ENCODE measurements at regions not wholly inside any gene's neighbourhood (a gene's known extent, or its start where the extent isn't known, plus 50 kb on each side); places are given as distances from the start of the nearest gene placed in this dataset.

- Histone ChIP-seq H3K36me3 (no peaks in the 10 kb centered on the region), H3K4me3 (no peak overlapping the region), H3K27ac (no peak overlapping the region), H3K4me1 (no peaks in the 10 kb centered on the region), H3K27me3 (no peaks in the 10 kb centered on the region), H3K9me3 (no peaks in the 10 kb centered on the region)
- 85% methylated on average over 1 of the region's 1 CpG for WGBS
- TF ChIP-seq POLR2AphosphoS5 (IDR thresholded peaks at IDR 0.05) (no peak), EP300 (IDR thresholded peaks at IDR 0.05) (no peak), CTCF (IDR thresholded peaks at IDR 0.05) (no peak), POLR2A (IDR thresholded peaks at IDR 0.05) (no peak)
- no peak for DNase-seq (ENCODE audit: low spot score in 2 of 2)
Observed at GRCh38 chr18:76216096-76216495, 278.9 kb downstream of the ZNF516 start.

- Histone ChIP-seq H3K9me3 (no peaks in the 10 kb centered on the region), H3K4me1 (no peaks in the 10 kb centered on the region), H3K27me3 (no peaks in the 10 kb centered on the region), H3K27ac (no peak overlapping the region), H3K4me3 (no peak overlapping the region), H3K36me3 (no peaks in the 10 kb centered on the region)
- WGBS = 83% methylated on average over 3 of the region's 3 CpGs
- no peak for DNase-seq (ENCODE audit: low spot score in 2 of 2)
- TF ChIP-seq POLR2A (IDR thresholded peaks at IDR 0.05) (no peak), CTCF (IDR thresholded peaks at IDR 0.05) (no peak), POLR2AphosphoS5 (IDR thresholded peaks at IDR 0.05) (no peak), EP300 (IDR thresholded peaks at IDR 0.05) (no peak)
Observed at GRCh38 chr18:76213991-76214390, 281.1 kb downstream of the ZNF516 start.

- H3K27me3 ChIP-seq = no peaks in the 10 kb centered on the region
- no peaks in the 10 kb centered on the region for H3K36me3 ChIP-seq
- no peak for TF ChIP-seq POLR2A (IDR thresholded peaks at IDR 0.05)
- TF ChIP-seq EP300 (IDR thresholded peaks at IDR 0.05) = no peak
- TF ChIP-seq CTCF (IDR thresholded peaks at IDR 0.05) = no peak
- no peak for TF ChIP-seq POLR2AphosphoS5 (IDR thresholded peaks at IDR 0.05)
- H3K9me3 ChIP-seq = no peaks in the 10 kb centered on the region
- H3K4me3 ChIP-seq = no peak overlapping the region
- no peaks in the 10 kb centered on the region for H3K4me1 ChIP-seq
- 51% methylated on average over 7 of the region's 7 CpGs for WGBS
- H3K27ac ChIP-seq = no peak overlapping the region
- no peak for DNase-seq (ENCODE audit: low spot score in 2 of 2)
Observed at GRCh38 chr18:76212960-76213359, 282.1 kb downstream of the ZNF516 start.

- Histone ChIP-seq H3K9me3 (no peaks in the 10 kb centered on the region), H3K27ac (no peak overlapping the region), H3K27me3 (no peaks in the 10 kb centered on the region), H3K4me1 (no peaks in the 10 kb centered on the region), H3K4me3 (no peak overlapping the region), H3K36me3 (no peaks in the 10 kb centered on the region)
- 81% methylated on average over 7 of the region's 7 CpGs for WGBS
- no peak for TF ChIP-seq EP300 (IDR thresholded peaks at IDR 0.05)
- no peak for TF ChIP-seq CTCF (IDR thresholded peaks at IDR 0.05)
- no peak for TF ChIP-seq POLR2AphosphoS5 (IDR thresholded peaks at IDR 0.05)
- no peak for DNase-seq (ENCODE audit: low spot score in 2 of 2)
Observed at GRCh38 chr18:76209597-76209996, 285.4 kb downstream of the ZNF516 start.

GRCh38 chr18:76208678-76209306 is 286.2 kb downstream of the ZNF516 start:
- 48% methylated on average over 21 of the region's 21 CpGs for WGBS
- DNase-seq (ENCODE audit: low spot score in 2 of 2) = no peak
- no peaks in the 10 kb centered on the region for H3K4me1 ChIP-seq
- H3K27ac ChIP-seq = no peak overlapping the region
- TF ChIP-seq POLR2AphosphoS5 (IDR thresholded peaks at IDR 0.05) (no peak), CTCF (IDR thresholded peaks at IDR 0.05) (no peak), EP300 (IDR thresholded peaks at IDR 0.05) (no peak), POLR2A (IDR thresholded peaks at IDR 0.05) (no peak)
- no peaks in the 10 kb centered on the region for H3K9me3 ChIP-seq
- H3K36me3 ChIP-seq = no peaks in the 10 kb centered on the region
- H3K4me3 ChIP-seq = peak overlapping the region; percentile 18
- H3K27me3 ChIP-seq = no peaks in the 10 kb centered on the region

Measured in suprapubic skin (tissue), 4 donors.